Urinary bladder (tissue), 3 donors: ENCODE measurements at regions not wholly inside any gene's neighbourhood (a gene's known extent, or its start where the extent isn't known, plus 50 kb on each side); places are given as distances from the start of the nearest gene placed in this dataset.

Experiments used
- DNase-seq: peaks from one replicate; pipeline ENCODE4 v3.0.0-alpha.2; 2015; ENCODE audit errors: extremely low spot score
- H3K27ac ChIP-seq: one replicate; pipeline ENCODE4 v1.5.1; 2013; ENCODE audit warnings: low read depth, mild to moderate bottlenecking, moderate library complexity
- H3K36me3 ChIP-seq: one replicate; pipeline ENCODE4 v1.6.1; 2013; ENCODE audit warnings: mild to moderate bottlenecking, moderate library complexity; ENCODE audit not compliant: insufficient read depth
- H3K4me1 ChIP-seq: one replicate; pipeline ENCODE4 v1.6.1; 2013; ENCODE audit warnings: mild to moderate bottlenecking, moderate library complexity; ENCODE audit not compliant: insufficient read depth
- H3K4me3 ChIP-seq: one replicate; pipeline ENCODE4 v1.5.1; 2013; ENCODE audit warnings: low read depth, low read length
- WGBS: extraction: QIAGEN DNeasy Blood & Tissue Kit; methylation state at CpG from one replicate; pipeline ENCODE4 v1.1.7; 2013; 5-methylcytosine and 5-hydroxymethylcytosine counted together
- donor health status: healthy with polysubstance abuse.
- donor health status: healthy.

- no peak overlapping the region for H3K27ac ChIP-seq
- no peak for DNase-seq
- H3K4me3 ChIP-seq = no peak overlapping the region
- WGBS = 79% methylated on average over 4 of the region's 4 CpGs
- H3K4me1 ChIP-seq = no peaks in the 10 kb centered on the region
- no peaks in the 10 kb centered on the region for H3K36me3 ChIP-seq
Measured at GRCh38 chr1:18038051-18038450, 69.5 kb upstream of the IGSF21 start.

- DNase-seq = no peak
- WGBS = 76% methylated on average over 1 of the region's 1 CpG
- Histone ChIP-seq H3K4me3 (no peak overlapping the region), H3K27ac (no peak overlapping the region), H3K4me1 (no peaks in the 10 kb centered on the region), H3K36me3 (no peaks in the 10 kb centered on the region)
Measured at GRCh38 chr1:18039102-18039501, 68.5 kb upstream of the IGSF21 start.

- DNase-seq = no peak
- Histone ChIP-seq H3K36me3 (no peaks in the 10 kb centered on the region), H3K4me3 (no peak overlapping the region), H3K4me1 (no peaks in the 10 kb centered on the region), H3K27ac (no peak overlapping the region)
- 47% methylated on average over 6 of the region's 6 CpGs for WGBS
Measured at GRCh38 chr1:18041102-18041501, 66.5 kb upstream of the IGSF21 start.

GRCh38 chr1:18041685-18042355 lies 65.8 kb upstream of the IGSF21 start:
- WGBS = 37% methylated on average over 11 of the region's 11 CpGs

GRCh38 chr1:18043871-18044270 lies 63.7 kb upstream of the IGSF21 start:
- Histone ChIP-seq H3K4me1 (no peaks in the 10 kb centered on the region), H3K4me3 (no peak overlapping the region), H3K36me3 (no peaks in the 10 kb centered on the region), H3K27ac (no peak overlapping the region)
- DNase-seq = no peak
- 73% methylated on average over 2 of the region's 2 CpGs for WGBS

More at GRCh38 chr1:18041685-18042355, 65.8 kb upstream of the IGSF21 start:
- no peak overlapping the region for H3K4me3 ChIP-seq
- no peak overlapping the region for H3K27ac ChIP-seq
- H3K4me1 ChIP-seq = no peaks in the 10 kb centered on the region
- DNase-seq = no peak
- H3K36me3 ChIP-seq = no peaks in the 10 kb centered on the region

- no peak for DNase-seq
- no peak overlapping the region for H3K27ac ChIP-seq
- H3K4me3 ChIP-seq = no peak overlapping the region
- 41% methylated on average over 5 of the region's 5 CpGs for WGBS
- H3K36me3 ChIP-seq = no peaks in the 10 kb centered on the region
- H3K4me1 ChIP-seq = no peaks in the 10 kb centered on the region
Measured at GRCh38 chr1:18045203-18045602, 62.4 kb upstream of the IGSF21 start.

GRCh38 chr1:18045621-18046020 lies 62.0 kb upstream of the IGSF21 start:
- no peaks in the 10 kb centered on the region for H3K4me1 ChIP-seq
- H3K36me3 ChIP-seq = no peaks in the 10 kb centered on the region
- H3K27ac ChIP-seq = no peak overlapping the region
- H3K4me3 ChIP-seq = no peak overlapping the region
- no peak for DNase-seq
- 54% methylated on average over 8 of the region's 8 CpGs for WGBS

GRCh38 chr1:18047122-18047521 lies 60.5 kb upstream of the IGSF21 start:
- Histone ChIP-seq H3K36me3 (no peaks in the 10 kb centered on the region), H3K4me1 (no peaks in the 10 kb centered on the region), H3K27ac (no peak overlapping the region), H3K4me3 (no peak overlapping the region)
- no peak for DNase-seq
- WGBS = 81% methylated on average over 3 of the region's 3 CpGs

- WGBS = 94% methylated on average over 1 of the region's 1 CpG
- no peak overlapping the region for H3K4me3 ChIP-seq
- H3K4me1 ChIP-seq = no peaks in the 10 kb centered on the region
- no peaks in the 10 kb centered on the region for H3K36me3 ChIP-seq
- H3K27ac ChIP-seq = no peak overlapping the region
- DNase-seq = no peak
Measured at GRCh38 chr1:18049228-18049627, 58.4 kb upstream of the IGSF21 start.

GRCh38 chr1:18052671-18053070 lies 54.9 kb upstream of the IGSF21 start:
- no peak overlapping the region for H3K27ac ChIP-seq
- no peak for DNase-seq
- H3K4me1 ChIP-seq = no peaks in the 10 kb centered on the region
- no peak overlapping the region for H3K4me3 ChIP-seq
- H3K36me3 ChIP-seq = no peaks in the 10 kb centered on the region
- 60% methylated on average over 8 of the region's 8 CpGs for whole genome bisulfite sequencing

GRCh38 chr1:18055156-18055555 lies 52.4 kb upstream of the IGSF21 start:
- WGBS = 87% methylated on average over 14 of the region's 14 CpGs
- Histone ChIP-seq H3K4me3 (no peak overlapping the region), H3K36me3 (no peaks in the 10 kb centered on the region), H3K27ac (no peak overlapping the region), H3K4me1 (no peaks in the 10 kb centered on the region)
- no peak for DNase-seq

- DNase-seq = no peak
- WGBS = 83% methylated on average over 1 of the region's 1 CpG
- H3K4me3 ChIP-seq = no peak overlapping the region
- H3K36me3 ChIP-seq = no peaks in the 10 kb centered on the region
- H3K4me1 ChIP-seq = no peaks in the 10 kb centered on the region
- no peak overlapping the region for H3K27ac ChIP-seq
Measured at GRCh38 chr1:18056545-18056944, 51.1 kb upstream of the IGSF21 start.

GRCh38 chr1:18057623-18058022 lies 50.0 kb upstream of the IGSF21 start:
- H3K4me1 ChIP-seq = no peaks in the 10 kb centered on the region
- no peaks in the 10 kb centered on the region for H3K36me3 ChIP-seq
- 73% methylated on average over 5 of the region's 5 CpGs for WGBS
- H3K4me3 ChIP-seq = no peak overlapping the region
- no peak overlapping the region for H3K27ac ChIP-seq
- no peak for DNase-seq
